Activated CD4-positive, alpha-beta T cell treated with anti-CD3 and anti-CD28 coated beads for 4 hours (primary cell): ENCODE measurements at regions not wholly inside any gene's neighbourhood (a gene's known extent, or its start where the extent isn't known, plus 50 kb on each side); places are given as distances from the start of the nearest gene placed in this dataset.

ENCODE experiments used
- DNase-seq, 2 donors: peaks; one replicate each; pipeline ENCODE4 v3.0.0-alpha.2; 2020

DNA sequence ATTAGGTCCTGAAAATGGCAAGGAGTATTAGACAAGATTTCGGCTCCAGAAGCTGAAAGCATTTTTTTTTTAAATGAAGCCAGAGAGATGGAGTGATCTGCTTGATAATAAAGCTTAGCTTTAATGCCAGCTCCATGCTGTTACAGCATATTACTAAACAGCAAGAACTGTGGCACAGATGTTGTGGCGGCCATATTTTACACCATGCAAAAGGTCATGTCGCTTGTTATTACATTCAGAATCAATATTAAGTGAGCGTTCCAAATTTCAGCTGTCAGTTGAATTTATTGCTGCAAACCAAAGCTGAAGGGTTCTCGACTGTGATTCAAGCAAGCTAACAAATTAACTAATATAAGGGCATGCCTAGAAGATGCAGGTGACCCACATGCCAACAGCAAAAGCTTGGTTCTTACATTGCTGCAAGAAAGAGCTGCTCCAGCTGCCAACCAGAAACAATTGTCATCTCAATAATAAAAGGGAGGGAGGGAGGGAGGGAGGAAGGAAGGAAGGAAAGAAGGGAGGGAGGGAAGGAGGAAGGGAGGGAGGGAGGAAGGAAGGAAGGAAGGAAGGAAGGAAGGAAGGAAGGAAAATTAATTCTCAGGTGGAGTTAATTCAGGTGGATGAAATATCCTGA lies 517.7 kb upstream of the WWC1 start:
- no peak for DNase-seq

DNA sequence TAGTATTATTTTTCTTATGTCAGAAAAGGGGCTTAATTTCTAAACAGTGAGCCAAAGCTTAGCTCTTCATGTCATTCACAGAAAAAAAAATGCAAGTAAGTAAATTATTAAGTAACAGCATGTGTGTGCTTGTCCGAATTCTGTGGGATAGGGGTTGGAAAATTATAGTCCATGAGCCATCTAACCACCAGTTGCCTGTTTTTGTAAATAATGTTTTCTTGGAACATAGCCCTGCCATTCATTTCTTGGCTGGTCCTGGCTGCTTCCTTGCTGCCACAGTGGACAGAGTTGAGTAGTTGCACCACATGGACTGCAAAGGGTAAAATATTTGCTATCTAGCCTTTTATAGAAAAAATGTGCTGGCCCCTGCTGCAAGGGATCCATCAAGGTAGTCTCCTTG lies 513.7 kb upstream of the WWC1 start:
- DNase-seq: no peak

- no peak for DNase-seq
Observed at GRCh38 chr5:167778228-167778627, 513.2 kb upstream of the WWC1 start.

GRCh38 chr5:167779644-167780043 lies 511.8 kb upstream of the WWC1 start:
- DNase-seq: no peak

DNA sequence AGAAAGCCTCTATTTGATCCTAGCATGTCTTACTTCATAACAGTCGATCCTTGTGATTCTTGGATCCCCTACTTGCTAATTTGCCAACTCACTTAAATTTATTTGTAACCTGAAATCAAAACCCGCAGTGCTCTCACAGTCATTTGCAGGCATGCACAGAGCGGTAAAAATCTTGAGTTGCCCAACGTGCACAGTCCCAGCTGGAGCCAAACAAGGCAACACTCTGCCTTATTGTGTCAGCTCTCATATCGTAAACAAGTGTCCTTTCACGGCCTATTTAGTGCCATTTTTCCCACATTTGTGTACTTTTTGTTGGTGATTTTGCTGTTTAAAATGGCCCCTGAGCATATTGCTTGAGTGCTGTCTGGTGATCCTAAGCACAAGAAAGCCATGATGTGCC lies 511.3 kb upstream of the WWC1 start:
- DNase-seq: no peak

- no peak for DNase-seq
Observed at GRCh38 chr5:167783145-167783817, 508.2 kb upstream of the WWC1 start.

DNA sequence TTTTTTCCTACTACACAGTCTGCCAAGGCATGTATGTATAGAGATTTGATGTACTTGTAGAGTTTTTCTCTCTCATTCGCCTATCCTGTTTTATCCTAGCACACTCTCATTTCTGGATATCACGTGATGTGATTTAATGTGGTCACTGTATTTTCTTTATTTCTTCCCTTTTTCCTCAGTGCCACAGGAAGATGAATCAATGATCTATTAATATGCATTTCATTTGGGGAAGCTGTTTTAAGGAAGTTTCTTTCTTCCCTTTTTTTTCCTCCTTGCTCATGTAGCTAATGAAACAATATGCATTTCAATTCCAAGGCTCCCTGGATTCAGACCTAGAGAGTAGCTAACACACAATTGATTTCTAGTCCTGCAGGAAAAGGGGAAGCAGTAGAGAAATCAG lies 506.3 kb upstream of the WWC1 start:
- no peak for DNase-seq

- DNase-seq: no peak
Observed at GRCh38 chr5:167785901-167786300, 505.5 kb upstream of the WWC1 start.

- no peak for DNase-seq
Observed at GRCh38 chr5:167786871-167787578, 504.4 kb upstream of the WWC1 start.

GRCh38 chr5:167790045-167790444 lies 501.4 kb upstream of the WWC1 start:
- no peak for DNase-seq

DNA sequence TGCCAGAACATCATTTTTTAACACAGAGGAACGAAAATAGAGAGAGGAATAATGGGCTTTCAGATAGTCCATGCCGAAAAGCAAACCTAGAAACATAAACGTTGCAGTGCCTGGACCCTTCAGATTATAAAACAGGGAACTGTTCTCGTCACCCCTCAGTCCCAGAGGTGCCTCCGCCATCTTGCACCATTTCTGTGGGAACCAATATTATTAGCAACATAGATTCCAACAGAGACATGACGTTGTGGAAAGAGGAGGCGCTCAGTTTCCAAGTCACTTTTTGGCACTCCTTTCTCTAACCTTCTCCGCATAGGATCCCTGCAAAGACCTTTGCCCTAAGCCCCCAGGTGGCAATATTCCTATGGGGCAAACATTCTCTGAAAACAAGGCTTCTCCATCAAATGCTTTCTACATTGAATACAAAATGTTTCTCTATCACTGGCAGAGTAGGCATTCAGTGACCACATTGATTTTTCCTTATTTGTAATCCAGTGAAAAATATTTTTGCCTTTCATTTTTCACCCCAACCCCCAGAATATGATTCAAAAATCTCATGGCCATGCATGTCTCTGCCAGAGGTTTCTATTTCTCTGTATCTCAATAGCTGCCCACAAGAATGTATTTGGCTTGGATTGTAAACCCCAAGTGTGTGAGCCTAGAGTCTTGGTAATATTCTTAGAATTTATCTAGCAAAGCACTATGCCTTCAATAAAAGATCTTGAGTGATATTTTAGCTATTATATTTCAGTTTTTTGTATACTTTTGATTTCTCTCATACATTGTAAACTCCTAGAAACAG lies 500.8 kb upstream of the WWC1 start:
- no peak for DNase-seq

- DNase-seq: no peak
Observed at GRCh38 chr5:167792514-167792913, 498.9 kb upstream of the WWC1 start.

DNA sequence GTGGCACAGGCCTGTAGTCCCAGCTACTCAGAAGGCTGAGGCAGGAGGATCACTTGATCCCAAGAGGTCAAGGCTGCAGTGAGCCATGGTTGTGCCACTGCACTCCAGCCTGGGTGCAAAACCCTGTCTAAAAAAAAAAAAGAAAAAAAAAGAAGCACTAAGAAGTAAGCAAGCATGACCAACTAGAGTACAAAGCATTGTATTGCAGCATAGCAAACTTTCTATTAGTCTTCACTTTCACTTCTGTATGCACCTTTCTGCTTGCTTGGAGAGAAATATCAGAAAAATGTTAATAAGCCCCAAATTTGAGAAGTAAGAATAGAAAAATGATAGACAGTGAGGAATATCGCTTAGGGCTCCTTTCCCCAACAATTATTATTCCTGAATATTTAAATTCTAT lies 497.7 kb upstream of the WWC1 start:
- DNase-seq: no peak

DNA sequence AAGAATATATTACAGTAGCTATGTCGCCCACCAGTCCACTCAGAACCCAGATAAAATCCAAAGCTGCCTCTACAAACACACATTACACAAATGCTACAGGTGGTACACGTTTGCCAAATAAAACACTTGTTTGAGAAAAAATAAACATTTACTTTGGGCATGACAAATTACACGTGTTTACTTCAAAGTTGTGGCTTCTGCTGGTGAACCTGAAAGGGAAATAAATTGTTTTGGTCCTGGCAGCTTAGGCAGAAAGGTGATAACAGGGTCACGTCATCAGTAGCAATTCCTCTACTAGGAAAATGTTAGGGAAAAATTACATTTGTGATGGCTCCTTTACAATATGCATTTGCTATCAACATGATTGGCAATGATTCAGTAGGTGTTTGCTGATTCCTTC lies 497.3 kb upstream of the WWC1 start:
- DNase-seq: no peak

DNA sequence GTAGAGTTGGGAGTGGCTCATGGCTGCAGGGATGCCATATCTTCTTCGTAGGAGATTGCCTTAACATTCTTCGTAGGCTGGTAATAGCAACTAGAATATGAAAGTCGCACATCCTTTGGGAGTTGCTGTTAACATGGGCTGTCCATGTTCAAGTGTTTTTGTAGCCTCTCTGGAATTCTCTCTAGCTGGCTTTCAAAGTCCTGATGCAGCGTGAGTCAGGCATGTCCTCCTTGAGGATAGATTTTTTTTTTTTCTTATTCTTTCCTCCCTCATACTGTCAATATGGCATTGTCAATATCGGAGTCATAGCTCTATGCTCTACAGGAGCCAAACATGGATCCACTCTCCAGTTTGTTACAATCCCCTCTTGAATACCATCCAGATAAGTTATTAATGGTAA lies 494.8 kb upstream of the WWC1 start:
- no peak for DNase-seq

- no peak for DNase-seq
Observed at GRCh38 chr5:167797933-167798332, 493.5 kb upstream of the WWC1 start.

GRCh38 chr5:167798448-167798847 lies 493.0 kb upstream of the WWC1 start:
- no peak for DNase-seq

DNA sequence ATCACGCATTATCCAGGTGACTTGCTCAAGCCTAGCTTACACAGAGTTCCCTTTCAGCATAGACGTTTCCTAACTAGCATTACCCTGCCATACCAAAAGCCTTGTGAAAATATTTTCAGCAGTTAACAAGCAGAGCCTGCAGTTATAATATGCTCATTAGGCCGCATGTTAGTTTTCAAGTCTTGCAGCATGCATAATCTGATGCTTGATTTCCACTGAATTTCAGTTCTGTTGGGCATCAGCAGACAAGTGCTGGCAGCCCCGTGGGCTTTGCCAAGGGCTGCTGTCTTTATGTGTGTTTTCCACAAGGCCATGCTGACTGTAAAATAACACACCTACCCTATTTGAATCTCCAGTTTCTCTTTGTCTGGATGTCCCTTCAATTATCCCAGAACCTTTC lies 491.0 kb upstream of the WWC1 start:
- DNase-seq: no peak

GRCh38 chr5:167801999-167802398 lies 489.4 kb upstream of the WWC1 start:
- no peak for DNase-seq

- no peak for DNase-seq
Observed at GRCh38 chr5:167802755-167803431, 488.6 kb upstream of the WWC1 start.

DNA sequence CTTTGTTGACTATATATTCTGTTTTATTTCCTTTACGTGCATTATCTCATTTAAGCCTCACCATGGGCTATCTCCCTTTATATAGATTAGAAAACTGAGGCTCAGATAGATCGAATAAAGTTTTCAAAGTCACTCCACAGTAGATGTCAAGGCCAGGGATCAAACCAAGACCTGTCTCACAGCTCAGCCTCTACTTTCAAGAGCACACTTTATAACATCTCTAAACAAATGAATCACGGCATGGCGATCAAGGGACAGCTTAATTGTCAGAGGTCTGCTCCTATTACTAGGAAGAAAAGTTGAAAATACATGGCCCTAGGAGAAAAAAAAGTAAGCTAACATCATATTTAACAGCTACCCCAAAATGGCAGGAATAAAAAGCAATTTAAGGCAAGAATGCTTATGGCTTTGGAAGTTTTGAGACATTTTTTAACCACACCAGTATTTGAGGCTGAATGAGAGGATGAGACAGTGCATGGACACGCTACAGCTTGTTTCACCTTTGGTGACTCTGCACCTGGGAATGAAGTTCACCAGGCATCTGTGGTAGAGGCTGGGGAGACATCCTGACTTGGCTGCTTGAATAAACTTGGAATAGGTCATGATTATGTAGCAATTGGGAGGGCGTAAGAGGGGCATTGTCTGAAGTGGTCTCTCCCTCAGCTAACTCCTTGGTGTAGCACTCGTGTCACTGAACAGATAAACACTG lies 486.8 kb upstream of the WWC1 start:
- DNase-seq: no peak

DNA sequence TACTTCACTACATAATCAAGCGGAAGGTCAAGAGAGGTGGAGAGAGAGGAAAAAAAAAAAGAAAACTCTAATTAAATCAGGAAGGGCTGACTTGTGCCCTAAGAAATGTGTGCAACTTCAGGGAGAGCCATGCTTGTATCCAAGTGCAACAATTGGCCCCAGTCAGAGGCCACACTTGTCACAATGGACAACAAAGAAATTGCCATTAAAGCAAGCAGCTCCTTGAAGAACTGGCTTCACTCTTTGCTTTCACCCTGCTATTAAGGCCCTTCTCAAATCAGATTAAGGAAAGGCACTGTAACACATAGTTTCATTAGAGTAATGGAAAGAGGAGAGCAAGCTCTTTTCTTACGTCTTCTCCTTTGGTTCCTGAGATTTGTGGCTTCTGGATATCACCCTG lies 480.9 kb upstream of the WWC1 start:
- no peak for DNase-seq
